Umbilical cord (tissue), 1 donor: ENCODE measurements at regions not wholly inside any gene's neighbourhood (a gene's known extent, or its start where the extent isn't known, plus 50 kb on each side); places are given as distances from the start of the nearest gene placed in this dataset.

Experiments
- DNase-seq: peaks from one replicate; pipeline ENCODE4 v3.0.0-alpha.2; 2015; ENCODE audit warnings: low spot score

DNA sequence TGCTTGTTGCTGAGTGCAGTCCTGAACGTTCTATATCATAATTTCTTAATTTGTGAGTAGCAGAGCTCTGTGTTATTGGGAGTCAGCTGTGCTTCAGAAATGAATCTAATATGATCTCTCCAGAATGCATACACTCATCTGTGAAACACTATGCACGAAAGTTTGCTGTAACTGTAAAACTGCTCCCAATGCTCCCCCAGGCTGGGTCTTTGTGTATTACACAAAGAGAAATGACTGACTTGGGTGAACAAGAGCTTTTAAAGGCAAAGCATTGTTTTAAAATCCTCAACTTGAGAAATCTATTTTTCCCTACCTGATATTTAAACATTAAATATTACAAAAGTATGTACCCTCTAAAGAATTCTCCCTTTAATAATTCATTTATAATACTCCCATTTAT, 636.7 kb upstream of the KIF2B start:
- peak; percentile 16 for DNase-seq

DNA sequence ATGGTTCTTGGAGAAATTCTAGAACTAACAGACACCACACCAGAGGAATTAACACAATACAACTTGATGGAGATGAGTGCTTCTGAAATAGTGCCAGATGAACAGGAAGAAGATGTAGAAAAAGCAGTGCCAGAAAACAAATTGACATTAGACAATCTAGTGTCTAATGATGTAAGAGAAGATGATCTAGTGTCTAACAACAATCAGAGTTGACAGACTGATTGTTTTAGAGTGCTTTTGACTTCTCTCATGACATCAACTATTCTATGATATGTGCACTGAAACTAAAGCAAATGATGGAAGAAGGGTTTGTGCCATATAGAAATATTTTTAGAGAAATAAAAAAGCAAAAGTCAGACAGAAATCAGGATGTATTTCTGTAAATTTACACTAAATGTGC, 646.1 kb upstream of the KIF2B start:
- no peak for DNase-seq

GRCh38 chr17:53168413-53168812, 654.3 kb upstream of the KIF2B start:
- DNase-seq: no peak

- DNase-seq: no peak
Observed at GRCh38 chr17:53166731-53167130, 656.0 kb upstream of the KIF2B start.

DNA sequence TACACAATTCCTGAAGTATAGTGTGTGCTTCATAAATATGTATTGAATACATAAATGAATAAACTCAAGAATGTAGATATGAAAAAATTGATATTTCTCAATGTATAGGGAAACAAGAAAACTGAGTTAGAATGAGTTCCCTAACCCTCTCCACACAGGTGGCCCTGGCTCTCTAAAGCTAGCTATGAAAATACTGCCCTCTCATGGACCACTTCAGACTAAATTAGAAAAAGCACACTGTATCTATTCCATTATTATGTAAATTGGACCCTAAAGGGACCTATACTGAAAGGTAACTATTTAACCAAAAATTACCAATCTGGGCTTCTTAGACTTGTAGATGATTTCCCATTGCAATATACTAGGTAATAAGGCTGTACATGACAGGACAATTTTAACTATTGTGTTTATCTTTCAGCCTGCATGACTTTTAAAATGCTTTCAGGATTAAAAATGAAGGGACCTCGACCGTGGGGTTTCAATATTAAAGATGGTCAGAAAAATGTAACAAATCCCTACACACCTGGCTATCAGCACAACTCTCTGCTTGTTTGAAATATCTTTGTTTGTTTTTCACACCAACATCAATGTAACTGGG, 672.5 kb upstream of the KIF2B start:
- DNase-seq: peak; percentile 38

- DNase-seq: no peak
Observed at GRCh38 chr17:53149316-53149715, 673.4 kb upstream of the KIF2B start.

DNA sequence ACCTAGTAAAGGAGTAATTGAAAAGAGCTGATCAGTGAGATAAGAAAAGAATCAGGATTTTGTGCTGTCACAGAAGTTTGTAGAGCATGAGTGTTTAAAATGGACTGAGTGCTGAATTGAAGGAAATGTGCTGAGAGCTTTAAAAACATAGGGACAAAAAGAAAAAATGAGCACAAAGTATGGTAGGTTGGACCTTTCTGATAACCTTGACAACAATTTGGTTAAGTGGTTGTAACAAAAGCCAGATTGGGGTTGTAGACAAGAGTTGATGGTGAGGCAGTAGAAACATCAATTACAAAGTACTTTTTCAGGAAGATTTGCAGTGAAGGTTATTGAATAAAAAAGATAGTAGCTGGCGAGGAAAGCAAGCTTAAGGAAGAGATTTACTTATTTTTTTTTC, 674.7 kb upstream of the KIF2B start:
- no peak for DNase-seq

DNA sequence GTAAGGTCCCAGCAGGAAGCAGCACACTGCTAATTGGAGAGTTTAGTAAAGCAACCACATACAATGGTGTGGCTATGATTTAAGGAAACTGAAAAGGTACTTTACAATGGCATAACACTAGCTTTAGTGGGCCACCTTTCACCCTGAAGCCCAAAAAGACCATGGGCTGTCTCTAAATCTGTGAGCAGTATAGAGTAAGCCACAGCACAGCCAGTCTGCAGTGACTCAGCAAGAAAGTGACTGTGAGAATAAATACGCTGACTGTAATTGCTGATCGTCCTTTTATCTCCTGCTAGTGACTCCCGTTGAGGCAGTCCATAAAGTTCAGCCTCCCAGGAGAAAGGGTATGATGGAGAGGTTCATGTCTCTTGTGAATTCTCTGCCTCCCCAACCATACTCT, 679.8 kb upstream of the KIF2B start:
- no peak for DNase-seq

DNA sequence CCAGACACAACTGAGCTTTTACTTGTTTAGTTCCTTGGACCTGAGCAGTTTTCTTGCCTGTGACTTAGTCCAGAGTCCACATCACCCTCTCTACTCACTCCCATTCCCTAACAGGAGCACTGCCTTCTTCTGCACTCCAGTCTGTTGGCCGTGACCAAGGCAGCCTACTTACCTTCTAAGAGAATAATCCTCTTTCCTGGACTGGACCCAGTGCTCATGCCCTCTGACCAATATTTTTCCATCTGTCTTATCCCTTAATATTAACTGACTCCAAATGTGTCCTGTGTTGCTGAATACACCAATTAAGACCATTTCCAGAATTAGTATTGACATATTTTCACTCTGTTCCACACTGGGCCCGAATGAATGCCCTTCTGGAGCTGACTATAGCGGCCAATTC, 681.0 kb upstream of the KIF2B start:
- no peak for DNase-seq

DNA sequence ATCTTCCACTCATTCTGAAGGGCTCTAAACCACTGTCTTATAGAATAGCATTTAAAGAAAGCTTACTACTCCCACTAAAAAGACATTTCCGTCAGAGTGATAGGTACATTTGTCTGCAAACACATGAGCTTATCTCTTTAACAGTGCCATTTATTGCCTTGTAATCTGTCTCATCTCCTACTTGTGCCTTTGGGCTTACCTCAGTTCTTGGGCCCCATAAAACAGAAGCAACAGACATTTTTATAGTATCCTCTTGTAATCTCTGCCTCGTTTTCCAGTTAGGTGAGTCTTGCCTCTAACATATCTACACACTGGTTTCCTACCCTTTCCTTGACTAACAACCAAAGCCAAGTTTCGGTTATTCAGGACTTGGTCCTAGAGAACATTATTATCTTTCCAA, 681.4 kb upstream of the KIF2B start:
- no peak for DNase-seq

- DNase-seq: peak; percentile 20
Observed at GRCh38 chr17:53137869-53138268, 684.9 kb upstream of the KIF2B start.

- peak; percentile 9 for DNase-seq
Observed at GRCh38 chr17:53135969-53136368, 686.8 kb upstream of the KIF2B start.

GRCh38 chr17:53134548-53134947, 688.2 kb upstream of the KIF2B start:
- DNase-seq: no peak

GRCh38 chr17:53133876-53134275, 688.9 kb upstream of the KIF2B start:
- DNase-seq: no peak

- DNase-seq: no peak
Observed at GRCh38 chr17:53129863-53130262, 692.9 kb upstream of the KIF2B start.

DNA sequence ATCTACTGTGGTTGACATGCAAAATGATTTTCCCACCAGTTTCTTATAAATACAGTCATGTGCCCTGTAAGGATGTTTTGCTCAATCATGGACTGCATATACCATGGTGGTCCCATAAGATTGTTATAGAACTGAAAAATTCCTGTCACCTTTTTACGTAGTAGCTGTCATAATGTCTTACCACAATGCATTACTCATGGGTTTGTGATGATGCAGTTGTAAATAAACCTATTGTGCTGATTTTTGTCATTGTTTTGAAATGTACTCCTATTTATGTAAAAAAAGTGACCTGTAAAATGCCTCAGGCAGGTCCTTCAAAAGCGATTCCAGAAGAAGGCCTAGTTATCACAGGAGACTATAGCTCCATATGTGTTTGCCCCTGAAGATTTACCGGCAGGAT, 695.4 kb upstream of the KIF2B start:
- no peak for DNase-seq

GRCh38 chr17:53122966-53123365, 699.8 kb upstream of the KIF2B start:
- DNase-seq: no peak

- DNase-seq: no peak
Observed at GRCh38 chr17:53119773-53120172, 703.0 kb upstream of the KIF2B start.

- DNase-seq: no peak
Observed at GRCh38 chr17:53118948-53119347, 703.8 kb upstream of the KIF2B start.

DNA sequence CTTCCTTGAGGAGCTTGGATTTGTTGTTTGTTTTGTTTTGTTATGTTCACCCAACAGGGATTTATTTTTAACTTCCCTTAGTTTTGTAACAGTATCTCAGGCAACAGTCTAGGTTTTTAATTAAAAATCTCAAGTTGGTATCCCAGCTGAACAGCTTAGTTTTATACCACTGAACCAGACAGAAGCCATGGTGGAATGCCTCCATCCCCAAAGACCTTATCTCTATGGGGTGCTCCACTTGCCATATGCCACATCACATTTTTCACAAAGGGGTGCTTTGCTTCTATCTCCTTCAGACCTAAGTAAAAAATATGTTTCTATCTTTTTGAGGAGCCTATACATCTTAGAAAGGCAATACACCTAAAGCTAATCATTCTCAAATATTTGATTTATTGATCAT, 715.8 kb upstream of the KIF2B start:
- no peak for DNase-seq

- DNase-seq: no peak
Observed at GRCh38 chr17:53101706-53102105, 721.0 kb upstream of the KIF2B start.

- DNase-seq: no peak
Observed at GRCh38 chr17:53100126-53100525, 722.6 kb upstream of the KIF2B start.

DNA sequence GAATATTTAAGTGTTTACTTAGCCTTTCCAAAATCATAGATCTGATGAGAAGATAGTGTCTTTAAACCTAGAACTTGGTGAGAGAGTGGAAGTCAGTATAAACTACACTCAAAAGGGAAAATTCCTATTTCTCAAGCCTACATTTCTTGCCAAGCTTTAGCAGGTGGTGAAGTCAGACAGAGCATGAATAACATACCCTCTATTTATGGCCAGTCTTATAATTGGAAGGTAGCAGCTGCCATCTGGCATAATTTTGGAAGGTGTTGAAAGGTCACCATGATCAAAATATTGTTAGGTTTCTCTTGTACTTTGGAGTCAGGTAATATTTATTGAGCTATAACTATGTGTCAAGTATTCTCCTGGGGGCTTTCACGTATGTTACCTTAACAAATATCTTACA, 729.3 kb upstream of the KIF2B start:
- no peak for DNase-seq

DNA sequence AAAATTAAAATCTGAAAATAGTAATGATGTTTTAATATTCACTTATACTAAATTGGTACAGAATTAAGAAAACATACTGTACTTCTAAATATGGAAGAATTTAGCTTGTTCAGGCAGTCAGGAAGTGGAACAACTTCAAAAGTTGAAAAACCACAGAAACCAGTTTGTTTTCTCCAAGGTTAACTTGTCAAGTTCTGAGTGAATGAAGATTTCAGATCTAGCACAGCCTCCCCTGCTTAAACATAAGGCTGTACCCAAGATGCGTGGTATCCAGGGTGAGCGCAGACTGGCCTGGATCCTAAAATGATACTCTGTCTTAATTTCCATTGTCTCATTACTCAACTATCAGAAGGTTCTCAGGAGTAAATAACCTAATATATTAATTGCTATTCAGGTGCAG, 730.7 kb upstream of the KIF2B start:
- peak; percentile 21 for DNase-seq
